ENCODE measurements at regions not wholly inside any gene's neighbourhood (a gene's known extent, or its start where the extent isn't known, plus 50 kb on each side); places are given as distances from the start of the nearest gene placed in this dataset.

GRCh38 chr5:109946610-109947009 is 256.9 kb downstream of the MAN2A1 start:
- H4K20me1 ChIP-seq (ENCODE audit: control insufficient read depth, insufficient read depth, insufficient read length) = no peaks in the 10 kb centered on the region
- no peak overlapping the region for H3K27ac ChIP-seq (ENCODE audit: insufficient read length, low read depth, low read length)
- H3K27me3 ChIP-seq (ENCODE audit: insufficient read depth, low read length) = no peaks in the 10 kb centered on the region
- Mint-ChIP-seq H3K27me3 (ENCODE audit: low read depth) (peaks cover 8% of the 10 kb centered on the region), H3K36me3 (ENCODE audit: insufficient read depth in 1 of 3, low read depth in 3 of 3) (no peaks in the 10 kb centered on the region), H3K27ac (no peak overlapping the region), H3K9me3 (no peaks in the 10 kb centered on the region), H3K4me1 (peaks cover 8 to 13% of the 10 kb centered on the region in 2 experiments; a peak in 3 of 4 replicates), H3K4me3 (no peak overlapping the region)
- H3K18ac ChIP-seq (ENCODE audit: insufficient read length, low read depth, low read length) = no peak overlapping the region
- no peaks in the 10 kb centered on the region for H3K79me1 ChIP-seq (ENCODE audit: insufficient read depth, low read depth, low read length, poor library complexity, severe bottlenecking)
- H2AK5ac ChIP-seq (ENCODE audit: insufficient read length, low read length) = no peak overlapping the region
- H2BK5ac ChIP-seq (ENCODE audit: insufficient read length, low read length) = no peak overlapping the region
- no peak overlapping the region for H4K5ac ChIP-seq (ENCODE audit: insufficient read length, low read depth, low read length)
- H2BK15ac ChIP-seq (ENCODE audit: low read depth, low read length) = no peak overlapping the region
- WGBS (ENCODE audit: extremely low coverage, insufficient read length, low lambda C conversion rate) = no CpG with 5 or more reads among the region's 4 CpGs
- no peak overlapping the region for H2BK12ac ChIP-seq (ENCODE audit: insufficient read length, low read depth, low read length)
- H2BK120ac ChIP-seq (ENCODE audit: low read depth, low read length, poor library complexity, severe bottlenecking) = no peak overlapping the region
- no peak overlapping the region for H4K8ac ChIP-seq (replicated peaks; ENCODE audit: insufficient read length, low read depth, low read length)
- H3T11ph ChIP-seq (ENCODE audit: low read length) = no peak overlapping the region
- no peaks in the 10 kb centered on the region for H3K23me2 ChIP-seq (ENCODE audit: insufficient read length, low read depth, low read length, poor library complexity, severe bottlenecking)
- no peaks in the 10 kb centered on the region for H3K9me3 ChIP-seq (ENCODE audit: control insufficient read depth, low read depth, low read length)
- H4K91ac ChIP-seq (ENCODE audit: insufficient read length, low read depth, low read length) = no peak overlapping the region
- no peaks in the 10 kb centered on the region for H3K4me1 ChIP-seq (ENCODE audit: insufficient read depth, low read length)
- no peak overlapping the region for H3K56ac ChIP-seq (ENCODE audit: insufficient read length, low read depth, low read length)
- H2AFZ ChIP-seq (ENCODE audit: low read length) = no peak overlapping the region
- no peak overlapping the region for H3K9ac ChIP-seq (ENCODE audit: extremely low read depth, insufficient read length, low read length)
- H3K23ac ChIP-seq (ENCODE audit: insufficient read length, low read depth, low read length) = no peak overlapping the region
- no peak for TF ChIP-seq CTCF (conservative IDR thresholded peaks at IDR 0.05)
- no peak overlapping the region for H3K14ac ChIP-seq (ENCODE audit: insufficient read depth, low read length)
- H3K4ac ChIP-seq (ENCODE audit: low read depth, low read length) = no peak overlapping the region
- H3K4me2 ChIP-seq (ENCODE audit: insufficient read depth, insufficient read length, low read length) = no peak overlapping the region
- no peak for DNase-seq
- no peaks in the 10 kb centered on the region for H3K79me2 ChIP-seq (ENCODE audit: insufficient read depth, low read length)
- H2BK20ac ChIP-seq (ENCODE audit: low read depth, low read length, poor library complexity, severe bottlenecking) = no peak overlapping the region

Data from H9 (cell line).